GM12878 (cell line): ENCODE measurements at regions not wholly inside any gene's neighbourhood (a gene's known extent, or its start where the extent isn't known, plus 50 kb on each side); places are given as distances from the start of the nearest gene placed in this dataset.

Source experiments
- ATAC-seq: fragments of 200-7000 bp; cut with Tn5 transposase; 3 replicates; pipeline ENCODE4 v1.9.1; 2020; ENCODE audit warnings: mild to moderate bottlenecking, moderate library complexity
- BruUV-seq: library from RNA; stranded (reverse); fragments of 400-500 nt; replicated peaks from 2 replicates; lab custom pipeline; 2021; lab: Mats Ljungman, UMichigan
- CTCF ChIA-PET: fragments of 300-600 bp; sonication (Branson Sonifier 250); formaldehyde crosslinking; extraction: SDS; loops from one replicate; lab custom pipeline; 2021; ENCODE audit warnings: inconsistent platforms; lab: Yijun Ruan, JAX
- POLR2A ChIA-PET: fragments of 350-600 bp; formaldehyde crosslinking; extraction: SDS; loops from one replicate; lab custom pipeline; 2021; ENCODE audit warnings: inconsistent platforms; lab: Charles Lee
- RAD21 ChIA-PET: fragments of 300-600 bp; sonication (Branson Sonifier 250); formaldehyde crosslinking; loops from one replicate; lab custom pipeline; 2023; ENCODE audit warnings: antibody characterized with exemption; ENCODE audit not compliant: unreplicated experiment; lab: Charles Lee
- SMC1A ChIA-PET: fragments of 300-600 bp; sonication (Branson Sonifier 250); formaldehyde crosslinking; loops from one replicate; lab custom pipeline; 2023; ENCODE audit not compliant: unreplicated experiment, uncharacterized antibody; lab: Charles Lee
- DNase-seq: peaks from one replicate; pipeline ENCODE4 v3.0.0-alpha.2; 2011; ENCODE audit warnings: low read depth, low spot score
- FAIRE-seq: peaks from 3 replicates; lab custom pipeline; 2011; peaks lifted over from hg19 to GRCh38; lab: Jason Lieb, UNC
- H2AFZ ChIP-seq: 2 replicates; pipeline ENCODE4 v1.6.0; 2011; ENCODE audit warnings: low read depth, low read length, control low read depth; ENCODE audit not compliant: control insufficient read depth
- H3K27ac ChIP-seq: 2 replicates; pipeline ENCODE4 v1.5.1; 2011; ENCODE audit warnings: control low read depth; ENCODE audit not compliant: control insufficient read depth, insufficient read depth
- H3K27me3 ChIP-seq, 2 experiments: replicated peaks in 1 of 2; 2 replicates each; pipeline versions ENCODE4 v1.6.0 to v1.6.1; 2011; ENCODE audit warnings: low read length in 1 of 2; ENCODE audit not compliant: control insufficient read depth in 2 of 2, insufficient read depth in 2 of 2
- H3K36me3 ChIP-seq, 2 experiments: 2 replicates each; pipeline ENCODE4 v1.5.1; 2011; ENCODE audit warnings: low read length in 1 of 2; ENCODE audit not compliant: control insufficient read depth in 2 of 2, insufficient read depth in 2 of 2
- H3K4me1 ChIP-seq: 2 replicates; pipeline ENCODE4 v1.6.1; 2011; ENCODE audit warnings: mild to moderate bottlenecking, low read length, moderate library complexity, mixed read lengths; ENCODE audit not compliant: control insufficient read depth, insufficient read depth
- H3K4me2 ChIP-seq: 2 replicates; pipeline ENCODE4 v1.6.0; 2011; ENCODE audit warnings: control low read depth; ENCODE audit not compliant: control insufficient read depth, insufficient read depth
- H3K4me3 ChIP-seq: fragments of 200-600 bp; sonication (generic); 2 replicates; pipeline ENCODE4 v1.5.1; 2016
- H3K79me2 ChIP-seq: 2 replicates; pipeline ENCODE4 v1.6.0; 2011; ENCODE audit warnings: low read length; ENCODE audit not compliant: control insufficient read depth, insufficient read depth
- H3K9ac ChIP-seq: 2 replicates; pipeline ENCODE4 v1.8.0; 2011; ENCODE audit warnings: low read length, control low read depth, mixed read lengths; ENCODE audit not compliant: control insufficient read depth, insufficient read depth
- H3K9me3 ChIP-seq: replicated peaks from 3 replicates; pipeline ENCODE4 v1.5.1; 2011; ENCODE audit warnings: mild to moderate bottlenecking, low read length; ENCODE audit not compliant: control insufficient read depth, insufficient read depth
- H4K20me1 ChIP-seq: 2 replicates; pipeline ENCODE4 v1.6.0; 2011; ENCODE audit not compliant: control insufficient read depth, insufficient read depth
- ATF7 ChIP-seq: fragments of 450-650 bp; IDR thresholded peaks from 2 replicates; pipeline ENCODE4 v1.6.1; 2016; ENCODE audit warnings: low read depth, mild to moderate bottlenecking
- BACH1 ChIP-seq: fragments of 450-650 bp; IDR thresholded peaks from 2 replicates; pipeline ENCODE4 v1.6.1; 2017; ENCODE audit warnings: mild to moderate bottlenecking, borderline replicate concordance
- CHD4 ChIP-seq: fragments of 200-600 bp; sonication (generic); IDR thresholded peaks from 2 replicates; pipeline ENCODE4 v1.6.1; 2016; ENCODE audit warnings: mild to moderate bottlenecking
- GATAD2B ChIP-seq: fragments of 450-650 bp; conservative IDR thresholded peaks from 2 replicates; pipeline ENCODE4 v1.6.1; 2017; ENCODE audit warnings: low read depth, mild to moderate bottlenecking, moderate library complexity
- JUND ChIP-seq: IDR thresholded peaks from 2 replicates; pipeline ENCODE4 v1.6.1; 2012; ENCODE audit warnings: low read depth, mild to moderate bottlenecking, low read length, improper control_type of control experiment, moderate library complexity
- KDM1A ChIP-seq: fragments of 200-600 bp; sonication (generic); IDR thresholded peaks from 2 replicates; pipeline ENCODE4 v1.6.1; 2016; ENCODE audit warnings: borderline replicate concordance
- POLR2AphosphoS5 ChIP-seq: IDR thresholded peaks from 2 replicates; pipeline ENCODE4 v1.6.1; 2011; ENCODE audit warnings: mild to moderate bottlenecking, low read length, inconsistent platforms
- RAD21 ChIP-seq: IDR thresholded peaks from 2 replicates; pipeline ENCODE4 v1.6.1; 2011; ENCODE audit warnings: mild to moderate bottlenecking, low read depth, low read length, moderate library complexity; ENCODE audit not compliant: insufficient read depth
- RUNX3 ChIP-seq: IDR thresholded peaks from 2 replicates; pipeline ENCODE4 v1.6.1; 2012; ENCODE audit warnings: low read length, inconsistent platforms
- TCF3 ChIP-seq: IDR thresholded peaks from 2 replicates; pipeline ENCODE4 v1.6.1; 2012; ENCODE audit warnings: low read depth, mild to moderate bottlenecking, low read length, borderline replicate concordance; ENCODE audit not compliant: insufficient read depth
- ZBTB40 ChIP-seq: fragments of 450-650 bp; IDR thresholded peaks from 2 replicates; pipeline ENCODE4 v1.6.1; 2016; ENCODE audit warnings: mild to moderate bottlenecking, moderate library complexity, borderline replicate concordance
- WGBS: methylation state at CpG from one replicate; pipeline ENCODE4 v1.1.6; 2016; ENCODE audit warnings: low lambda C conversion rate; ENCODE audit not compliant: insufficient replicate concordance, insufficient coverage; ENCODE audit errors: missing lambda C conversion rate; 5-methylcytosine and 5-hydroxymethylcytosine counted together
- in situ Hi-C: fragments of 300-500 bp; cut with MboI; formaldehyde crosslinking; loops from 9 replicates; pipeline ENCODE4 v1.14.3; 2018; ENCODE audit warnings: mixed read lengths
- intact Hi-C: fragments of 100-400 bp; cut with micrococcal nuclease; formaldehyde crosslinking; loops from one replicate; pipeline ENCODE4 v1.14.2; 2022; ENCODE audit not compliant: unreplicated experiment
- TF ChIP-seq, protein P1 (sequence below): IDR thresholded peaks from 2 replicates; pipeline ENCODE4 v1.6.1; 2012; ENCODE audit warnings: low read depth, low read length, improper control_type of control experiment

GRCh38 chr5:29543501-29543900 lies 1650.0 kb upstream of the CDH6 start:
- no peaks in the 10 kb centered on the region for H3K4me1 ChIP-seq
- no peak overlapping the region for H3K27ac ChIP-seq
- ATAC-seq (no peak), FAIRE-seq (no peak), DNase-seq (no peak)
- H3K4me2 ChIP-seq: no peak overlapping the region
- TF ChIP-seq RAD21: no peak
- RAD21 ChIA-PET: no interaction called here
- in situ Hi-C loops: no loop called here
- no peak overlapping the region for H3K4me3 ChIP-seq
- SMC1A ChIA-PET: no interaction called here
- no peaks in the 10 kb centered on the region for H3K79me2 ChIP-seq
- WGBS: 27% methylated on average over 2 of the region's 2 CpGs
- H2AFZ ChIP-seq: no peak overlapping the region
- H3K27me3 ChIP-seq: no peaks in the 10 kb centered on the region
- CTCF ChIA-PET: no interaction called here
- H3K36me3 ChIP-seq: no peaks in the 10 kb centered on the region
- no peaks in the 10 kb centered on the region for H3K9me3 ChIP-seq
- no peak overlapping the region for H3K9ac ChIP-seq
- POLR2A ChIA-PET: no interaction called here
- BruUV-seq: no TSS peak
- no peaks in the 10 kb centered on the region for H4K20me1 ChIP-seq
- intact Hi-C loops: no loop called here

DNA sequence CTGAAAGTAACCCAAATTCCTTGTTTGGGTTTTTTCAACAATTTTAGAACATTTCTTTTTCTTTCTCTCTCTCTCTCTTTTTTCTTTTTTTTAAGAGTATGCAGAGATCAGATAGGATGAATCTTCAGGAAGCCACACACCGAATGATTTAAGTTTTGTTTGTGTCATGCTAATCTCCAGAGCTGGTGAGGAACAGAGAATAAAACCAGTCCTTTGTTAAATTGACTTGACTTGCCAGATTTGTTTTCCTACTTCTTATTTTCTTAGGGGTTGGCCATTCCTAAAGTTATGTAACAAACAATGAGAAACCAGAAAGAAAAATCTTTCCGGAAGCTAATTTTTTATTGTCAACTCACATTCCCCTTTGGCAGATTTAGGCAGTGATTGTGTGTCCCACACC lies 1669.3 kb upstream of the CDH6 start:
- no TSS peak for BruUV-seq
- no peaks in the 10 kb centered on the region for H3K79me2 ChIP-seq
- ChIA-PET POLR2A (no interaction called here), CTCF (no interaction called here), SMC1A (no interaction called here), RAD21 (no interaction called here)
- no peak overlapping the region for H3K4me2 ChIP-seq
- FAIRE-seq (no peak), DNase-seq (no peak), ATAC-seq (no peak)
- no peaks in the 10 kb centered on the region for H3K4me1 ChIP-seq
- no peak overlapping the region for H3K4me3 ChIP-seq
- 45% methylated on average over 2 of the region's 2 CpGs for WGBS
- H3K9me3 ChIP-seq: no peaks in the 10 kb centered on the region
- no peak overlapping the region for H3K9ac ChIP-seq
- no peak for TF ChIP-seq POLR2AphosphoS5
- TF ChIP-seq ATF7: no peak
- TF ChIP-seq CHD4: no peak
- TF ChIP-seq, protein P1, sequence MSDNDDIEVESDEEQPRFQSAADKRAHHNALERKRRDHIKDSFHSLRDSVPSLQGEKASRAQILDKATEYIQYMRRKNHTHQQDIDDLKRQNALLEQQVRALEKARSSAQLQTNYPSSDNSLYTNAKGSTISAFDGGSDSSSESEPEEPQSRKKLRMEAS: no peak
- no peak for TF ChIP-seq RUNX3
- TF ChIP-seq GATAD2B: no peak
- no peak for TF ChIP-seq ZBTB40
- no peak for TF ChIP-seq JUND
- no peak for TF ChIP-seq TCF3
- no peak for TF ChIP-seq BACH1
- no peak for TF ChIP-seq KDM1A
- H3K27ac ChIP-seq: no peak overlapping the region
- no peaks in the 10 kb centered on the region for H3K36me3 ChIP-seq
- H3K27me3 ChIP-seq: no peaks in the 10 kb centered on the region
- no peak overlapping the region for H2AFZ ChIP-seq
- intact Hi-C loops: no loop called here
- H4K20me1 ChIP-seq: no peaks in the 10 kb centered on the region
- in situ Hi-C loops: no loop called here
